ENCODE measurements at regions not wholly inside any gene's neighbourhood (a gene's known extent, or its start where the extent isn't known, plus 50 kb on each side); places are given as distances from the start of the nearest gene placed in this dataset.

GRCh38 chr1:60716472-60716871 is 365.9 kb upstream of the NFIA start:
- TF ChIP-seq ELF4 (CRISPR knock-in tag; IDR thresholded peaks at IDR 0.05; ENCODE audit: low read depth): no peak
- no peak for TF ChIP-seq ATF3 (CRISPR knock-in tag; conservative IDR thresholded peaks at IDR 0.05)
- no peak for TF ChIP-seq MAX (CRISPR knock-in tag; IDR thresholded peaks at IDR 0.05)
- no peak for TF ChIP-seq TEAD4 (CRISPR knock-in tag; IDR thresholded peaks at IDR 0.05)
